Transverse colon (tissue), 4 donors: ENCODE measurements at regions not wholly inside any gene's neighbourhood (a gene's known extent, or its start where the extent isn't known, plus 50 kb on each side); places are given as distances from the start of the nearest gene placed in this dataset.

Source experiments
- DNase-seq: peaks from one replicate; pipeline ENCODE4 v3.0.0-alpha.2; 2019
- H3K27ac ChIP-seq, 4 donors: fragments of 200-600 bp; sonication (generic); 2 replicates each; pipeline ENCODE4 v1.5.1; 2016 to 2018; ENCODE audit warnings: inconsistent platforms in 4 of 4
- H3K27me3 ChIP-seq: fragments of 200-600 bp; sonication (generic); 2 replicates; pipeline ENCODE4 v1.5.1; 2017; ENCODE audit warnings: inconsistent platforms
- H3K36me3 ChIP-seq, 4 donors: fragments of 200-600 bp; sonication (generic); 2 replicates each; pipeline ENCODE4 v1.5.1; 2017 to 2019; ENCODE audit warnings: inconsistent platforms in 4 of 4
- H3K4me1 ChIP-seq, 4 donors: fragments of 200-600 bp; sonication (generic); 2 replicates each; pipeline ENCODE4 v1.5.1; 2017 to 2020; ENCODE audit warnings: inconsistent platforms in 4 of 4
- H3K4me3 ChIP-seq, 4 donors: fragments of 200-600 bp; sonication (generic); 1 replicate in 1 of 4; 2 replicates in 3 of 4; pipeline versions ENCODE4 v1.5.1 to v1.6.1; 2017 to 2019; ENCODE audit warnings: inconsistent platforms in 4 of 4
- H3K9me3 ChIP-seq, 2 donors: fragments of 200-600 bp; sonication (generic); 2 replicates each; pipeline ENCODE4 v1.5.1; 2017 to 2019; ENCODE audit warnings: inconsistent platforms in 2 of 2
- CTCF ChIP-seq, 5 experiments: fragments of 200-600 bp in 3 of 5; fragments of 450-650 bp in 2 of 5; sonication (generic) in 3 of 5; IDR thresholded peaks; 1 replicate in 2 of 5; 2 replicates in 3 of 5; pipeline ENCODE4 v1.5.1; 2016 to 2017; ENCODE audit warnings: antibody characterized with exemption in 5 of 5, inconsistent platforms in 3 of 5, mild to moderate bottlenecking in 2 of 5, moderate library complexity in 1 of 5
- EP300 ChIP-seq: sonication (generic); formaldehyde crosslinking; IDR thresholded peaks from one replicate; pipeline ENCODE4 v1.6.1; 2017; ENCODE audit warnings: antibody characterized with exemption, low read depth
- POLR2A ChIP-seq: fragments of 450-650 bp; IDR thresholded peaks from one replicate; pipeline ENCODE4 v1.6.1; 2016; ENCODE audit warnings: antibody characterized with exemption, mild to moderate bottlenecking, moderate library complexity
- POLR2AphosphoS5 ChIP-seq, 3 donors: sonication (generic); formaldehyde crosslinking; IDR thresholded peaks; one replicate each; pipeline ENCODE4 v1.6.1; 2016; ENCODE audit warnings: antibody characterized with exemption in 3 of 3
- WGBS, 2 donors: methylation state at CpG; one replicate each; pipeline ENCODE4 v1.1.5; 2018; ENCODE audit warnings: low coverage in 1 of 2; 5-methylcytosine and 5-hydroxymethylcytosine counted together
- in situ Hi-C, 4 donors: fragments of 200-750 bp; cut with MboI; loops; one replicate each; pipeline versions ENCODE4 v1.15.0 to v1.15.1; 2017; ENCODE audit warnings: low sequenced_read_pairs in 3 of 4, low pct_ligation_motif_present in 1 of 4, low pct_unique_long_range_greater_than_20kb in 1 of 4
- intact Hi-C: fragments of 100-400 bp; cut with DNase I; formaldehyde crosslinking; loops from one replicate; pipeline ENCODE4 v1.15.1; 2023; ENCODE audit warnings: low total_unique reads

- WGBS, 2 donors, result 67 to 78% methylated on average over 3 of the region's 3 CpGs
- no peaks in the 10 kb centered on the region for H3K4me1 ChIP-seq
Measured at GRCh38 chr2:114238910-114239559, 203.4 kb upstream of the DPP10 start.

GRCh38 chr2:114248648-114249047, 193.8 kb upstream of the DPP10 start:
- DNase-seq, result no peak
- Histone ChIP-seq H3K27me3 (no peaks in the 10 kb centered on the region), H3K4me3 (no peak overlapping the region), H3K4me1 (no peaks in the 10 kb centered on the region), H3K9me3 (no peaks in the 10 kb centered on the region), H3K27ac (no peak overlapping the region), H3K36me3 (no peaks in the 10 kb centered on the region)
- intact Hi-C loops (no loop called here), in situ Hi-C loops (no loop called here)
- TF ChIP-seq POLR2A (no peak), POLR2AphosphoS5 (IDR thresholded peaks at IDR 0.05) (no peak), CTCF (IDR thresholded peaks at IDR 0.05) (no peak), EP300 (no peak)
- 65 to 93% methylated on average over 3 of the region's 3 CpGs for WGBS, 2 donors

More at GRCh38 chr2:114238910-114239559, 203.4 kb upstream of the DPP10 start:
- no peak overlapping the region for H3K27ac ChIP-seq
- no peak for DNase-seq
- no peaks in the 10 kb centered on the region for H3K9me3 ChIP-seq
- no peak for TF ChIP-seq POLR2AphosphoS5 (IDR thresholded peaks at IDR 0.05)
- TF ChIP-seq POLR2A, result no peak
- TF ChIP-seq CTCF (IDR thresholded peaks at IDR 0.05), result no peak
- TF ChIP-seq EP300, result no peak
- in situ Hi-C loops (no loop called here), intact Hi-C loops (no loop called here)
- no peaks in the 10 kb centered on the region for H3K27me3 ChIP-seq
- no peaks in the 10 kb centered on the region for H3K36me3 ChIP-seq
- no peak overlapping the region for H3K4me3 ChIP-seq

DNA sequence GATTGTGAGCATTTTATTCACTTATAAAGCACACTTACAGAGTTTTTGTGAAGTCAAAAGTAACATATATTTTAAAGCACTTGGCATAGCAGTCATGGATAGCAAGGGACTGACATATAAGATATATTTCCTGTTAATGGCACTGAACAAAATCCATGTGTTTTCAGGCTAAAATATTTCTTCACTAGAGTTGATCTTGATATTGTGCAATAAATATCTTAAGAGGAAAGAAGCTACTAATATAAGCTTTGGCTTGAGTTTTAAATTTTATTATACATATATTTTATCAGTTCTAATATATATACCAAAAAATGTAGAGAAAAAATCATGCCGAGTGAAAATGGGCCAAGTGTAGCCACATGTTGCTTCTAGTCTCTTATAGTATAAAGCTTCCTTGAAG, 189.7 kb upstream of the DPP10 start:
- H3K36me3 ChIP-seq, result no peaks in the 10 kb centered on the region
- no peaks in the 10 kb centered on the region for H3K27me3 ChIP-seq
- no peaks in the 10 kb centered on the region for H3K4me1 ChIP-seq
- in situ Hi-C loops, result no loop called here
- no peak overlapping the region for H3K4me3 ChIP-seq
- TF ChIP-seq CTCF (IDR thresholded peaks at IDR 0.05), result no peak
- TF ChIP-seq EP300, result no peak
- TF ChIP-seq POLR2A, result no peak
- TF ChIP-seq POLR2AphosphoS5 (IDR thresholded peaks at IDR 0.05), result no peak
- 92 to 96% methylated on average over 1 of the region's 1 CpG for WGBS, 2 donors
- H3K27ac ChIP-seq, result no peak overlapping the region
- no peak for DNase-seq
- intact Hi-C loops, result no loop called here
- H3K9me3 ChIP-seq, result no peaks in the 10 kb centered on the region

- 0 to 51% methylated on average over 1 to 2 of the region's 2 CpGs for WGBS, 2 donors
- no peak for DNase-seq
- TF ChIP-seq CTCF (IDR thresholded peaks at IDR 0.05), result no peak
- no peak for TF ChIP-seq EP300
- TF ChIP-seq POLR2AphosphoS5 (IDR thresholded peaks at IDR 0.05), result no peak
- no peak for TF ChIP-seq POLR2A
- intact Hi-C loops, result no loop called here
- no peaks in the 10 kb centered on the region for H3K9me3 ChIP-seq
- H3K27ac ChIP-seq, result no peak overlapping the region
- H3K27me3 ChIP-seq, result no peaks in the 10 kb centered on the region
- H3K4me1 ChIP-seq, result no peaks in the 10 kb centered on the region
- H3K4me3 ChIP-seq, result no peak overlapping the region
- in situ Hi-C loops, result no loop called here
- H3K36me3 ChIP-seq, result no peaks in the 10 kb centered on the region
Measured at GRCh38 chr2:114254875-114255274, 187.6 kb upstream of the DPP10 start.
